WTC11 (cell line): ENCODE measurements at regions not wholly inside any gene's neighbourhood (a gene's known extent, or its start where the extent isn't known, plus 50 kb on each side); places are given as distances from the start of the nearest gene placed in this dataset.

Experiments
- ATF2 ChIP-seq: sonication (generic); formaldehyde crosslinking; IDR thresholded peaks from 2 replicates; pipeline ENCODE4 v1.8.1; 2022; ENCODE audit warnings: low read depth, missing genetic modification reagents, borderline replicate concordance
- CTCF ChIP-seq: fragments of 200-600 bp; IDR thresholded peaks from 2 replicates; pipeline ENCODE4 v1.8.0; 2022; ENCODE audit warnings: antibody characterized with exemption
- RELA ChIP-seq: sonication (generic); formaldehyde crosslinking; IDR thresholded peaks from 2 replicates; pipeline ENCODE4 v1.8.1; 2022; ENCODE audit warnings: missing genetic modification reagents, mild to moderate bottlenecking, borderline replicate concordance

GRCh38 chr6:88476388-88476787 is 310.2 kb upstream of the CNR1 start:
- TF ChIP-seq ATF2 (CRISPR knock-in tag) (no peak), CTCF (no peak), RELA (CRISPR knock-in tag) (no peak)
